GM10266 (cell line): ENCODE measurements at regions not wholly inside any gene's neighbourhood (a gene's known extent, or its start where the extent isn't known, plus 50 kb on each side); places are given as distances from the start of the nearest gene placed in this dataset.

Experiments
- DNase-seq: peaks from one replicate; pipeline ENCODE4 v3.0.0; 2012; ENCODE audit errors: extremely low spot score
- TF ChIP-seq, protein P1 (sequence below): IDR thresholded peaks from 2 replicates; pipeline ENCODE4 v1.5.1; 2012; ENCODE audit warnings: mild to moderate bottlenecking, low read depth; ENCODE audit not compliant: control insufficient read depth, insufficient read depth; ENCODE audit errors: missing control alignments

DNA sequence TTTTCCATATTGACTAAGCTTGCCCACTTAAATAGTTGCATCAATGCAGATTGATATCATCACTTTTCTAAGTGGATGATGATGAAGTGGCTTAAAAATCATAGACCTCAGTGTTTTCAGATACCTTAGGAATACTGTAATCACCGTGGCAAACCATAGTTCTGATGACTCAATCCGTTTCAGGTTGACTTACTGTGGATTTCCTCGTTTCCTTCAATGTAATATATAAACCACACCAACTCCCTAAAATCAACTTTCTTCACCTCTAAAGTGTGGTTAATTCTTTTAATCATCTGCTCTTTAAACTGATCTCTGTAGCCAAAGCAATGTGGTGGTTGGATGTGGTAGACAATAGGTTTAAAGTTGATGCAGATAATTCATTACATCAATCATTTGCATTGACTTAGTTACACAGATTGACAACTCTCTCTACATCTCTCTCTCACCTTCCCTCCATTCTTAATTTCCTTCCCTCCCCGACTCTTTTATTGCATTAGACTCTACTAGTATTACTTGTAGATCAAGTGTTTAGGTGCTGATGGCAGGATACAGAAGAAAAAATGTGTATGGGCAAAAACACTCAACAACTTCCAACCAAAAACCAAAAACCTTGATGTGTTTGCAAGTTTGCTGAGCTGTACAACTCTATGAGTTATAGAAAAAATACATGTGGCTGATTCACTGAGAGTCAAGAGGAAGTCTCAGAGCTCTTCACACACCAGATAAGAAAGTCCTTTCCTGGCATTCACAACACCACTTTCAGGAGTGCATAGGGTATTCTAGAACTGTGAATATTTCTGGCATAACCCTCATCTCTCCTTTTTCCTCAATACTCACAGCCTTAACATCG lies 243.5 kb downstream of the NFKBIZ start:
- no peak for DNase-seq
- TF ChIP-seq, protein P1, sequence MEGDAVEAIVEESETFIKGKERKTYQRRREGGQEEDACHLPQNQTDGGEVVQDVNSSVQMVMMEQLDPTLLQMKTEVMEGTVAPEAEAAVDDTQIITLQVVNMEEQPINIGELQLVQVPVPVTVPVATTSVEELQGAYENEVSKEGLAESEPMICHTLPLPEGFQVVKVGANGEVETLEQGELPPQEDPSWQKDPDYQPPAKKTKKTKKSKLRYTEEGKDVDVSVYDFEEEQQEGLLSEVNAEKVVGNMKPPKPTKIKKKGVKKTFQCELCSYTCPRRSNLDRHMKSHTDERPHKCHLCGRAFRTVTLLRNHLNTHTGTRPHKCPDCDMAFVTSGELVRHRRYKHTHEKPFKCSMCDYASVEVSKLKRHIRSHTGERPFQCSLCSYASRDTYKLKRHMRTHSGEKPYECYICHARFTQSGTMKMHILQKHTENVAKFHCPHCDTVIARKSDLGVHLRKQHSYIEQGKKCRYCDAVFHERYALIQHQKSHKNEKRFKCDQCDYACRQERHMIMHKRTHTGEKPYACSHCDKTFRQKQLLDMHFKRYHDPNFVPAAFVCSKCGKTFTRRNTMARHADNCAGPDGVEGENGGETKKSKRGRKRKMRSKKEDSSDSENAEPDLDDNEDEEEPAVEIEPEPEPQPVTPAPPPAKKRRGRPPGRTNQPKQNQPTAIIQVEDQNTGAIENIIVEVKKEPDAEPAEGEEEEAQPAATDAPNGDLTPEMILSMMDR, result no peak

DNA sequence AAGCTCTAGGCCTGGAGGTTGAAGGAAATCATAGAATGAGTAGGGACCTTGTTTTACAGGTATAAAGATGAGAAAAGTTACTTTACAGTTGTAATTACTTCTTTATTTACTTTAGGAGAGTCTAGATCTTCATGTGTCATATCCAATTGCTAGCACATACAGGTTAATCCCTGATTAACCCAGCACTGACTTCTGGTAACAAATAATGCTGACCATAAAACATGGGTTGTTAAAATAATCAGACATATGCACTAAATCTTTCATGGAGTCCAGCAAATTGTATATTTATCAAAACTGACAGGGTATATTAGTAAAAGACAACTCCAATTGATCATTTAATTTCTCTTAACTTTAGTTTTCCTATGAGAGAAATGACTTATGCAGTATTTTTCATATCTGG lies 245.2 kb downstream of the NFKBIZ start:
- no peak for DNase-seq
- TF ChIP-seq, protein P1, result no peak

DNA sequence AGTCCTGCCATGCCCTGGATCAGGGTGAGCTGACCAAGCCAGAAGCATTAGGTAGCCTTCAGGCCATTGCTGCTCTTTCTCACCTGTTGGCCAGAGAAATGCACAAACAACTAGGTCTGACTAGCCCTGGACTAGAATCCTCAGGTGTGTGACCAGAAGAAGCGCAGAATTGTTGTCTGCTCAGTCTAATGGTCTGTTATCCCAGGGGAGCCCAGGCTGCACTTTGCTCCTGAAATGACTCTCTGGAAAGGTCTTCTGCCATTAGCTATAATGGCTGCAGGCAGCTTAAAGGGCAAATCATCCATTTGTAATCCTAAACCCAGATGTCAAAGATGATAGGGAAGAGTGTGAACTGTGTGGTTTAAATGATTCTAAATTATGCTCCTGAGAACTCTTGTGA lies 246.1 kb downstream of the NFKBIZ start:
- TF ChIP-seq, protein P1, result no peak
- no peak for DNase-seq

DNA sequence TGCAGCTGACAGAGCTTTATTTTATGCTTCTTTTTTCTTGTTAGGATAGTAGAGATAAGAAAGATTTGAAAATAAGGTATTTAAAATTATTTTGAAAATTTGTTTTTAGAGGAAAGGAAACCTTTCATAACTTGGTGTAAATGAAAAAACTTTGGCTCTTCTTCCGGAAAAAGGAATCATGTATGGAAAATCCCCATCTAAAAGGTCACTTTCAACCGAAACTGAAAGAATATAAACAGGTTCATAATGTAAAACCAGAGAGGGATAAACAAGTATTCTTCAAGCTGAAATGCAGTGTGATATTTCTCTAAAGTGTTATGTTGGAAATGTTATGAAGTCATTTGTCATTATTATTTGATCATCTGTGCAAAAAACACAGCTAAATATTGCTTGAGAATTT lies 246.8 kb downstream of the NFKBIZ start:
- DNase-seq, result no peak
- TF ChIP-seq, protein P1, result no peak

DNA sequence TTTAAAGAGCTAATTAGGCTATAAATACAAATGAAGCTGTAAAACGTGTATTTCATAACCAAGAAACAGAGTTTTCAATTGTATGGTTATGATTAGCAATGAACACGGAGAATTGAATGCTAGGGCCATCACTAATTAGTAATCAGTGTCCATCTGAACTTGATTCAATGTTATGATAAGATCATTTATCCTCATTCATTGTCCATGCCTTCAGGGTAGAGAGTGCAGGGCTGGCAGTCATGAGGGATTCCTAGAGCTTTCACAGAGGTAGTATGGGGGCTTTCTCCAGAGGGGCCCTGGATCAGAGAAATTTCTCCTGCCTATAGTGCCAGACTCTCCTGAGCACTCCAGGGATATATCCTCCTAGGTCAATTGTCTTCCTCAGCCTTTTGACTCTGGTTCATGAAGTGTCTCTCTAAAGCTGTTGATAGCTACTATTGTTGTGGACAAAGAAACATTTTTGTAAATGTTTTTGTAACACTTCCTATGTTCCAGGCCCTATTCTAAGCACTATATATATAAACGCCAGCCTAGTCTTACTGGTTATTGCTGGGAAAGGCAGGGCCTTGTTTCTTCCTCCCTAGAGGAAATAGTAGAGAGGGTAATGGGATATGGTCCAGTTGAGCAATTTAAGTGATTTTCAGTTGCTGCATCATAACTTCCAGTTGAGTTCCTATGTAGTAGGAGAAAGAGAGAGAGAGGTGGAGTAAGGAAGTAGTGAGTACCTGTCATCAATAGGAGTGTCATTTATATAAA lies 249.0 kb downstream of the NFKBIZ start:
- DNase-seq, result no peak
- TF ChIP-seq, protein P1, result no peak

DNA sequence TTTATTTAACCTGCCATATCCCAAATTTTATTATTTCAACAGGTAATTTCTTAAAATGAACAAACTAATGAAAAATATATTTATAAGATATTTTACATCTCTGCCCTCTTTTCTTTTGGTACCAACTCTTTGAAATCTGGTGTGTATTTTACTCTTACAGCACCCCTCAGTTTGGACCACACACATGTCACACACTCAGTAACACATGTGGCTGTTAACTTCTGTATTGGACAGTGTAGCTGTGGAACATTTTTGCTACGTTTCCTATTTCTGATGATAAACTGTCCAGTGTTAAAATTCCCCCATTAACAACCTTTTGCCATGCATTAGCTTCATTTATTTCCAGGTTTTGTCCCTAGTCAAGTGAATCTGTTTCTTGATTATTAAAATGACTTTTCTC lies 250.6 kb downstream of the NFKBIZ start:
- no peak for DNase-seq
- TF ChIP-seq, protein P1, result no peak

DNA sequence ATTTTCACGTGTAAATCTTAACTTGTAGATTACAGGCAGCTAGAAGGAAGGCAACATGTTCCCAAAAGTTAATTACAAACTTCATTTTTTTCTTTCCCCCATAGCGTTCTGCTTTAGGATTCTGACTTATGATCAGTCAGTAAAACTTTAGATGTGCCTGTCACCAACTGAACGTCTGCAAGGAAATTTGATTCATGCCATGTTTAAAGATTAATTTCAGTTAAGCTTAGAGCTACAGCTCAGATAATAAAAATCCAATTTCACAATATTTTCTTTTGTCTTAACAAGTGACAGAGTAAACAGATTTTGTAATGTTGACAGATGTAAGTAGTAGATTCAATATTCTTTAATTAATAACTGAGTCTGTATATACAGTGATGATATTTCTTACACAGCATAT lies 253.1 kb downstream of the NFKBIZ start:
- DNase-seq, result no peak
- TF ChIP-seq, protein P1, result no peak
